ENCODE measurements at regions not wholly inside any gene's neighbourhood (a gene's known extent, or its start where the extent isn't known, plus 50 kb on each side); places are given as distances from the start of the nearest gene placed in this dataset.
"Not testable (repeated sequence)": the region's sequence is repeated elsewhere in the genome, so short reads cannot be mapped to it uniquely, and the experiment has no call there.

DNA sequence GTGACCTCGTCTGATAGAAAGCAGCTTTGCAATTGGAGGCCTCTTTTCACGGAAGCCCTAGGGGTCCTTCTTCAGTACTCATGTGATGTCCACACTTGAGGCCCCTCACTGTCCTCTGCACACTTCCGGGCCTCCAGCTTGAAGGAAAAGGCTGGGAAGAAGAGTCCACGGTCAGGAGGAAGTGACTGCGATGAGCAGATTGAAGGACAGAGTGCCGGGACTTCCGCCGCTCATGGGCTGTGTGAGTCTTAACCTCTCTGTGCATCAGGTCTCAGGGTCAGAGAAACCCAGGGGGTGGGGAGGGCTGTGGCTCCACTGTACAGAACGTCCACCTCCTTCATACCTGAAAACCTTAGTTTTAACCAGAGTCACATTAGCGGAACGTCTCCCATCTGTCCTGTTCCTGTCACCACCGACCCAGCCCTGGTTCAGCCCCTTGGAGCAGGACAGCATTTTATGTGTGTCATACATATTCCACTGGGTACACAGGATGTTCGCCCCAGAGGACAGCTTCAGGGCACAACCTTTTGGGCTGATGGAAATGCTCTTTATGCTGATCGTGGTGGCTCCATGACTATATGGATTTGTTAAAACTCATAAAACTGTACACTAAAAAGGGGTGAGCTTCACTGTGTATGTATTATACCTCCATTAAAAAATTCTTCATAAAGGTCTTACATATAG, 51.0 kb upstream of the SORCS2 start:
- no peak for DNase-seq

GRCh38 chr4:7140692-7141069, 51.7 kb upstream of the SORCS2 start:
- DNase-seq = no peak

- no peak for DNase-seq
Observed at GRCh38 chr4:7140062-7140691, 52.2 kb upstream of the SORCS2 start.

- no peak for DNase-seq
Observed at GRCh38 chr4:7139167-7139982, 53.0 kb upstream of the SORCS2 start.

DNA sequence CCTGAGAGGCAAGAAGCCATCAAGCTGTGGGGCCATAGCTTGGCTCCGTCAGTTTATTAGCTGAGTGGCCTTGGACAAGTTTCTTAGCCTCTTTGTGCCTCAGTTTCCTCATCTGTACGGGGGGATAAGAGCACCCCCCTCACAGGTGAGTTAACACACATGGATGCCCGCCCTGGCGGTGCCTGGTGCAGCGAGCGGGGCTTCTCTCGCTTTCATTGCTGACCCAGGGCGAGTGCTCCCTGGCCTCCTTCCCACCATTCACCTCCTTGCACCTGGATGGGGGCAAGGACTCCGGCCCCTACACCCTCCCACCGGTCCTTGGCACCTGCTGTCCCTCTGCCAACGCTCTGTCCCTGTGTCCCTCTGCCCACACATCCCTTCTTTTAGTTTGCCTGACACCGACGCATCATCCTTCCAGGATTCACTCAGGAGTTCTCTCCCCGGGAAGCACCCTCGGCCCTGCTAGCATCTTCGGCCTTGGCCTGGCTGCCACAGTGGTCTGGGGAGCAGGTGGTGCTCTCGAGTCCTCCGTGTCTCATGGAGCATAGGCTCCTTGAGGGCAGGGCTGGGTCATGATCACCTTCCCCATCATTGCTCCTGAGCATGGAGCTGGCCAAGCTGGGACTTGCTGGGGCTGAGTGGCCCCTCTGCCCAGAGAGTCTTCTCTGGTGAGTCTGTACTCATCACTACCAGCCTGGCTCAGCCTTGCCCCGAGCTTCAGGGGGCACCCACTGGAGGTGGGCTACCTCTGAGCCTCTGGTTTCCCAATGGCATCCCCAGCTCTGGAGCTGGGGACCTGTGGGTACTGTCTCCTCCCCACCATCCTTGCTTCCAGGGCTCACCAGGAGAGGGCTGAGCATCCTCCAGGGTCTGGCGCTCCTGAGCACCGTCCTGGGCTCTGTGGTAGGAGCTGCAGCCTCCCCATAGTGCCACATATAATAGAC, 53.8 kb upstream of the SORCS2 start:
- no peak for DNase-seq

GRCh38 chr4:7137326-7138200, 54.8 kb upstream of the SORCS2 start:
- no peak for DNase-seq

- no peak for DNase-seq
Observed at GRCh38 chr4:7136351-7136750, 56.0 kb upstream of the SORCS2 start.

GRCh38 chr4:7135389-7135746, 57.0 kb upstream of the SORCS2 start:
- DNase-seq = peak in 1 of 2 experiments; percentile 3

GRCh38 chr4:7134737-7135388, 57.5 kb upstream of the SORCS2 start:
- peak in 1 of 2 experiments; percentile 25 for DNase-seq

GRCh38 chr4:7133818-7134650, 58.3 kb upstream of the SORCS2 start:
- not testable (repeated sequence) for DNase-seq

- DNase-seq = no peak
Observed at GRCh38 chr4:7132730-7133582, 59.4 kb upstream of the SORCS2 start.

DNA sequence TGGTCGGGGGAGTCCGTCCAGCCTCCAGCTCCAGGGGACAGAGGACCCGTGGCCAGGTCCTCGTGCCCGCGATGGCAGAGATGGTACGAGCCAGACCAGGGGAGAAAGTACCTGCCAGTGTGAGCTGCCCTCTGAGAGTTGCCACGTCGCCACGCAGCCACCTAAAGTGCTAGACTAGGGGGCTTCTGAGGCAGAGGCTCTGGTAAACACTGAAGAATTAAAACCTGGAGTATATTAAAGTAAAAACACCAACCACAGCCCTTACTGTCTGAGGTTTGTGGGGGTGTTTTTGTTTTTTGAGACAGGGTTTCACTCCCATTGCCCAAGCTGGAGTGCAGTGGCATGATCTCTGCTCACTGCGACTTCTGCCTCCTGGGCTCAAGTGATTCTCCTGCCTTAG, 60.1 kb upstream of the SORCS2 start:
- DNase-seq = no peak

- DNase-seq = no peak
Observed at GRCh38 chr4:7131498-7132031, 60.8 kb upstream of the SORCS2 start.

DNA sequence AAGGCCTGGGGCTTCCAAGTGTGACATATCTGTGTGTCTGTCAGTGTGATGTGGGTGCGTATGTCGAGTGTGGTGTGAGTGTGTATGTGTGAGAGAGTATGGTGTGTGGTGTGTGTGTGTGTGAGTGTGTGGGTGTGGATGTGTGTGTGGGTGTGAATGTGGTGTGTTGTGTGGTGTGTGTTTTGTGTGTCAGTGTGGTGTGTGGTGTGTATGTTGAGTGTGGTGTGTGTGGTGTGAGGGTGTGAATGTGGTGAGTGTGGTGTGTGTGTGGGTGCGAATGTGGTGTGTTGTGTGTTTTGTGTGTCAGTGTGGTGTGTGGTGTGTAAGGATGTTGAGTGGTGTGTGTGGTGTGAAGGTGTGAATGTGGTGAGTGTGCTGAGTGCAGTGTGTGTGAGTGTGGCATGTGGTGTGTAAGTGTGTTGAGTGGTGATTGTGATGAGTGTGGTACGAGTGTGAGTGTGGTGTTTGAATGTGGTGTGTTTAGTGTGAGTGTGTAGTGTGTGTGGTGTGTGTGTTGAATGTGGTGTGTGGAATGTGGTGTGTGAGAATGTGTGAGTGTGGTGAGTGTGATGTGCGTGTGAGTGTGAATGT, 61.6 kb upstream of the SORCS2 start:
- no peak for DNase-seq

GRCh38 chr4:7129871-7130620, 62.2 kb upstream of the GRPEL1 start:
- DNase-seq = no peak

GRCh38 chr4:7128644-7129043, 60.8 kb upstream of the GRPEL1 start:
- DNase-seq = no peak

DNA sequence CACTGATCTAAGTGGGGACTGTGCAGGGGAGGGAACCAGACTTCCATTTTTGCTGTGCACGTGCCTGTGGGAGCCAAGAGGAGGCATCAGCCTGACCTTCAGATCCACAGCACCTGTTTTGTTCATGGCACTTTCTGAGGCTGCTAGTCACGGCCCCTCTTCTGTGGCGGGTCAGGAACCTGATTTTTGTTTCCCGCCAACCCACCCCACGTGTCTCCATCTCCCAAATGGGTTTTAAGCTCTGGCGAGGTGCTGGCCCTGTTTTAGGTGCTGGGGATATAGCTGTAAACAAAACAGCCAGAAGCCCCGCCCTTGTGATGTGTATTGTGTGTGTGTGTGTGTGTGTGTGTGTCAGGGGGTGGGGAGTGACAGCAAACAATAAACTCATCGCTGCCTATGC, 60.4 kb upstream of the GRPEL1 start:
- DNase-seq = no peak

GRCh38 chr4:7127576-7127975, 59.7 kb upstream of the GRPEL1 start:
- DNase-seq = no peak

Measured in SW 1271 (cell line).